ENCODE measurements at regions not wholly inside any gene's neighbourhood (a gene's known extent, or its start where the extent isn't known, plus 50 kb on each side); places are given as distances from the start of the nearest gene placed in this dataset.

GRCh38 chr5:106874974-106875373 lies 795.8 kb downstream of the EFNA5 start:
- TF ChIP-seq, protein P1, sequence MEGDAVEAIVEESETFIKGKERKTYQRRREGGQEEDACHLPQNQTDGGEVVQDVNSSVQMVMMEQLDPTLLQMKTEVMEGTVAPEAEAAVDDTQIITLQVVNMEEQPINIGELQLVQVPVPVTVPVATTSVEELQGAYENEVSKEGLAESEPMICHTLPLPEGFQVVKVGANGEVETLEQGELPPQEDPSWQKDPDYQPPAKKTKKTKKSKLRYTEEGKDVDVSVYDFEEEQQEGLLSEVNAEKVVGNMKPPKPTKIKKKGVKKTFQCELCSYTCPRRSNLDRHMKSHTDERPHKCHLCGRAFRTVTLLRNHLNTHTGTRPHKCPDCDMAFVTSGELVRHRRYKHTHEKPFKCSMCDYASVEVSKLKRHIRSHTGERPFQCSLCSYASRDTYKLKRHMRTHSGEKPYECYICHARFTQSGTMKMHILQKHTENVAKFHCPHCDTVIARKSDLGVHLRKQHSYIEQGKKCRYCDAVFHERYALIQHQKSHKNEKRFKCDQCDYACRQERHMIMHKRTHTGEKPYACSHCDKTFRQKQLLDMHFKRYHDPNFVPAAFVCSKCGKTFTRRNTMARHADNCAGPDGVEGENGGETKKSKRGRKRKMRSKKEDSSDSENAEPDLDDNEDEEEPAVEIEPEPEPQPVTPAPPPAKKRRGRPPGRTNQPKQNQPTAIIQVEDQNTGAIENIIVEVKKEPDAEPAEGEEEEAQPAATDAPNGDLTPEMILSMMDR (conservative IDR thresholded peaks at IDR 0.05; ENCODE audit: low read depth, low read length), result no peak
- TF ChIP-seq POLR2A (IDR thresholded peaks at IDR 0.05; ENCODE audit: low read depth, low read length), result no peak
- TF ChIP-seq, protein P2, sequence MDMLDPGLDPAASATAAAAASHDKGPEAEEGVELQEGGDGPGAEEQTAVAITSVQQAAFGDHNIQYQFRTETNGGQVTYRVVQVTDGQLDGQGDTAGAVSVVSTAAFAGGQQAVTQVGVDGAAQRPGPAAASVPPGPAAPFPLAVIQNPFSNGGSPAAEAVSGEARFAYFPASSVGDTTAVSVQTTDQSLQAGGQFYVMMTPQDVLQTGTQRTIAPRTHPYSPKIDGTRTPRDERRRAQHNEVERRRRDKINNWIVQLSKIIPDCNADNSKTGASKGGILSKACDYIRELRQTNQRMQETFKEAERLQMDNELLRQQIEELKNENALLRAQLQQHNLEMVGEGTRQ (IDR thresholded peaks at IDR 0.05; ENCODE audit: low read depth, low read length), result no peak
- TF ChIP-seq CEBPB (IDR thresholded peaks at IDR 0.05; ENCODE audit: low read depth, low read length), result no peak
- TF ChIP-seq MAZ (IDR thresholded peaks at IDR 0.05; ENCODE audit: borderline replicate concordance, low read depth, low read length), result no peak
- no peak for TF ChIP-seq MXI1 (IDR thresholded peaks at IDR 0.05; ENCODE audit: borderline replicate concordance, low read depth, low read length)
- TF ChIP-seq RCOR1 (IDR thresholded peaks at IDR 0.05; ENCODE audit: insufficient replicate concordance, low read length), result no peak
- no peak for TF ChIP-seq RFX5 (IDR thresholded peaks at IDR 0.05; ENCODE audit: low read depth, low read length)
- no peak for TF ChIP-seq FOS (IDR thresholded peaks at IDR 0.05; ENCODE audit: low read depth, low read length)
- TF ChIP-seq MAFK (IDR thresholded peaks at IDR 0.05; ENCODE audit: low read depth, low read length), result no peak

Data from IMR-90 (cell line).